A673 (cell line): ENCODE measurements at regions not wholly inside any gene's neighbourhood (a gene's known extent, or its start where the extent isn't known, plus 50 kb on each side); places are given as distances from the start of the nearest gene placed in this dataset.

ENCODE experiments used
- BruUV-seq: library from RNA; stranded (reverse); fragments of 400-500 nt; replicated peaks from 2 replicates; lab custom pipeline; 2021; lab: Mats Ljungman, UMichigan
- CTCF ChIA-PET: fragments of 300-600 bp; sonication (Branson Sonifier 250); formaldehyde crosslinking; loops from one replicate; lab custom pipeline; 2022; ENCODE audit warnings: antibody characterized with exemption; lab: Charles Lee
- POLR2A ChIA-PET: fragments of 300-600 bp; sonication (Branson Sonifier 250); formaldehyde crosslinking; loops from one replicate; lab custom pipeline; 2022; ENCODE audit warnings: antibody characterized with exemption; ENCODE audit not compliant: low non-redundant PET; lab: Charles Lee
- DNase-seq: peaks from one replicate; pipeline ENCODE4 v3.0.0-alpha.2; 2015; ENCODE audit warnings: low spot score
- H3K27ac ChIP-seq: fragments of 200-600 bp; sonication (generic); 2 replicates; pipeline ENCODE4 v1.5.1; 2016; ENCODE audit warnings: mixed run types, low read depth, mild to moderate bottlenecking, mixed read lengths, antibody characterized with exemption, low read length; ENCODE audit not compliant: poor library complexity, severe bottlenecking
- H3K27me3 ChIP-seq: fragments of 200-600 bp; sonication (generic); replicated peaks from 2 replicates; pipeline ENCODE4 v1.6.1; 2017; ENCODE audit warnings: mixed run types, low read depth, mild to moderate bottlenecking, mixed read lengths, antibody characterized with exemption, low read length; ENCODE audit not compliant: insufficient read depth, poor library complexity
- H3K36me3 ChIP-seq: fragments of 200-600 bp; sonication (generic); 2 replicates; pipeline ENCODE4 v1.6.1; 2016; ENCODE audit warnings: mixed run types, mild to moderate bottlenecking, mixed read lengths, antibody characterized with exemption, low read length; ENCODE audit not compliant: insufficient read depth, poor library complexity, severe bottlenecking
- H3K4me1 ChIP-seq: fragments of 200-600 bp; sonication (generic); 2 replicates; pipeline ENCODE4 v1.6.1; 2017; ENCODE audit warnings: mixed run types, mild to moderate bottlenecking, mixed read lengths, antibody characterized with exemption, low read length; ENCODE audit not compliant: insufficient read depth, poor library complexity, severe bottlenecking
- H3K4me3 ChIP-seq: fragments of 200-600 bp; sonication (generic); 2 replicates; pipeline ENCODE4 v1.5.1; 2016; ENCODE audit warnings: low read depth, mixed run types, mild to moderate bottlenecking, mixed read lengths, low read length; ENCODE audit not compliant: poor library complexity, severe bottlenecking
- H3K9me3 ChIP-seq: fragments of 200-600 bp; sonication (generic); 2 replicates; pipeline ENCODE4 v1.6.1; 2016; ENCODE audit warnings: mixed run types, low read depth, mild to moderate bottlenecking, mixed read lengths, antibody characterized with exemption, low read length; ENCODE audit not compliant: poor library complexity, severe bottlenecking
- CTCF ChIP-seq: fragments of 300-800, 200-600 bp; sonication (generic); conservative IDR thresholded peaks from 2 replicates; pipeline ENCODE4 v1.5.1; 2017; ENCODE audit warnings: low read depth, mild to moderate bottlenecking, antibody characterized with exemption, low read length, moderate library complexity, mixed read lengths
- EZH2 ChIP-seq: fragments of 200-600 bp; sonication (generic); IDR thresholded peaks from 2 replicates; pipeline ENCODE4 v1.6.1; 2017; ENCODE audit warnings: borderline replicate concordance, low read depth, mild to moderate bottlenecking, mixed read lengths, antibody characterized with exemption, low read length; ENCODE audit not compliant: poor library complexity, severe bottlenecking
- intact Hi-C: fragments of 100-400 bp; cut with micrococcal nuclease; formaldehyde crosslinking; loops from one replicate; pipeline ENCODE4 v1.10.0; 2022; ENCODE audit not compliant: unreplicated experiment

- CTCF ChIA-PET = no interaction called here
- POLR2A ChIA-PET = no interaction called here
- no peak for DNase-seq
- Histone ChIP-seq H3K9me3 (no peaks in the 10 kb centered on the region), H3K27ac (no peak overlapping the region), H3K27me3 (no peaks in the 10 kb centered on the region), H3K36me3 (no peaks in the 10 kb centered on the region), H3K4me3 (no peak overlapping the region), H3K4me1 (no peaks in the 10 kb centered on the region)
- intact Hi-C loops = no loop called here
- TF ChIP-seq CTCF = no peak
- TF ChIP-seq EZH2 = no peak
- no TSS peak for BruUV-seq
Observed at GRCh38 chr7:138309186-138309585, 150.9 kb upstream of the TRIM24 start.

GRCh38 chr7:138313829-138314178 lies 146.3 kb upstream of the TRIM24 start:
- CTCF ChIA-PET = no interaction called here
- Histone ChIP-seq H3K36me3 (no peaks in the 10 kb centered on the region), H3K27ac (no peak overlapping the region), H3K27me3 (no peaks in the 10 kb centered on the region), H3K4me3 (no peak overlapping the region), H3K4me1 (no peaks in the 10 kb centered on the region), H3K9me3 (no peaks in the 10 kb centered on the region)
- DNase-seq = no peak
- BruUV-seq = no TSS peak
- intact Hi-C loops = no loop called here
- TF ChIP-seq EZH2 = no peak
- no peak for TF ChIP-seq CTCF
- POLR2A ChIA-PET = no interaction called here

GRCh38 chr7:138316421-138317043 lies 143.5 kb upstream of the TRIM24 start:
- POLR2A ChIA-PET = no interaction called here
- intact Hi-C loops = no loop called here
- TF ChIP-seq CTCF (no peak), EZH2 (no peak)
- Histone ChIP-seq H3K4me3 (no peak overlapping the region), H3K27me3 (no peaks in the 10 kb centered on the region), H3K27ac (no peak overlapping the region), H3K4me1 (no peaks in the 10 kb centered on the region), H3K36me3 (no peaks in the 10 kb centered on the region), H3K9me3 (no peaks in the 10 kb centered on the region)
- CTCF ChIA-PET = no interaction called here
- no TSS peak for BruUV-seq
- DNase-seq = no peak
